A549 (cell line): ENCODE measurements at regions not wholly inside any gene's neighbourhood (a gene's known extent, or its start where the extent isn't known, plus 50 kb on each side); places are given as distances from the start of the nearest gene placed in this dataset.

Source experiments
- ATAC-seq, 2 experiments: fragments of 200-7000 bp in 1 of 2; fragments of >200 bp in 1 of 2; cut with Nextera tagmentation in 1 of 2; cut with Tn5 transposase in 1 of 2; 3 replicates each; pipeline versions ENCODE4 v1.8.0 to v1.9.1; 2018 to 2020; ENCODE audit warnings: mild to moderate bottlenecking in 1 of 2, moderate library complexity in 1 of 2
- CTCF ChIA-PET: fragments of 300-600 bp; sonication (Branson Sonifier 250); formaldehyde crosslinking; extraction: SDS; loops from one replicate; lab custom pipeline; 2021; ENCODE audit warnings: antibody characterized with exemption, inconsistent platforms; lab: Yijun Ruan, JAX
- POLR2A ChIA-PET: fragments of 350-600 bp; formaldehyde crosslinking; extraction: SDS; loops from one replicate; lab custom pipeline; 2021; ENCODE audit warnings: antibody characterized with exemption, inconsistent platforms; lab: Yijun Ruan, JAX
- DNase-seq, 2 experiments: peaks; one replicate each; pipeline versions ENCODE4 v3.0.0 to v3.0.0-alpha.2; 2011 to 2016; ENCODE audit warnings: low read depth in 1 of 2, low spot score in 1 of 2
- FAIRE-seq: peaks from 2 replicates; lab custom pipeline; 2011; peaks lifted over from hg19 to GRCh38; lab: Jason Lieb, UNC
- H3K27ac ChIP-seq, 2 experiments: fragments of >200 bp; sonication (Bioruptor Twin); formaldehyde crosslinking; 3 replicates each; pipeline ENCODE4 v1.5.1; 2016 to 2017
- H3K4me1 ChIP-seq: fragments of >200 bp; sonication (Bioruptor Twin); formaldehyde crosslinking; 3 replicates; pipeline ENCODE4 v1.6.1; 2016
- H3K4me2 ChIP-seq: fragments of >200 bp; sonication (Bioruptor Twin); formaldehyde crosslinking; 3 replicates; pipeline ENCODE4 v1.6.1; 2016
- H3K4me3 ChIP-seq: fragments of >200 bp; sonication (Bioruptor Twin); formaldehyde crosslinking; 3 replicates; pipeline ENCODE4 v1.5.1; 2016
- H3K9me3 ChIP-seq: fragments of >200 bp; sonication (Bioruptor Twin); formaldehyde crosslinking; 3 replicates; pipeline ENCODE4 v1.6.1; 2016
- ATOH8 ChIP-seq: fragments of 250-450 bp; sonication (Bioruptor Pico); IDR thresholded peaks from 2 replicates; pipeline ENCODE4 v1.5.0; 2020; ENCODE audit warnings: low read depth, mild to moderate bottlenecking, moderate library complexity
- BHLHE40 ChIP-seq: IDR thresholded peaks from 2 replicates; pipeline ENCODE4 v1.6.1; 2012; ENCODE audit warnings: low read depth, low read length, inconsistent platforms
- CBX2 ChIP-seq: fragments of 200-600 bp; sonication (generic); IDR thresholded peaks from 2 replicates; pipeline ENCODE4 v1.6.1; 2016; ENCODE audit warnings: low read depth, mild to moderate bottlenecking, borderline replicate concordance
- CHD4 ChIP-seq: fragments of 200-600 bp; sonication (generic); IDR thresholded peaks from 2 replicates; pipeline ENCODE4 v1.6.1; 2016; ENCODE audit warnings: antibody characterized with exemption, mild to moderate bottlenecking, borderline replicate concordance
- ESRRA ChIP-seq: fragments of 150-350 bp; IDR thresholded peaks from 2 replicates; pipeline ENCODE4 v1.6.1; 2014; ENCODE audit warnings: mild to moderate bottlenecking, low read length, borderline replicate concordance
- FOSB ChIP-seq: fragments of 250-450 bp; sonication (Bioruptor Pico); IDR thresholded peaks from 2 replicates; pipeline ENCODE4 v1.5.0; 2020; ENCODE audit warnings: mild to moderate bottlenecking, moderate library complexity
- FOSL2 ChIP-seq, 2 experiments: fragments of 450-650 bp in 1 of 2; fragments of >200 bp in 1 of 2; sonication (Bioruptor Twin) in 1 of 2; formaldehyde crosslinking; IDR thresholded peaks; 2 replicates each; pipeline versions ENCODE4 v1.5.0 to v1.6.1; 2016 to 2020; ENCODE audit warnings: mild to moderate bottlenecking in 1 of 2, moderate library complexity in 1 of 2
- HOXB13 ChIP-seq: fragments of 250-450 bp; sonication (Bioruptor Pico); IDR thresholded peaks from 2 replicates; pipeline ENCODE4 v1.5.0; 2020; ENCODE audit warnings: low read depth, mild to moderate bottlenecking, moderate library complexity
- JUN ChIP-seq, 2 experiments: fragments of >200 bp; sonication (Bioruptor Twin); formaldehyde crosslinking; IDR thresholded peaks; 2 replicates in 1 of 2; 3 replicates in 1 of 2; pipeline ENCODE4 v1.6.1; 2016 to 2017
- KDM1A ChIP-seq: fragments of 200-600 bp; sonication (generic); IDR thresholded peaks from 2 replicates; pipeline ENCODE4 v1.6.1; 2016; ENCODE audit warnings: low read depth, mild to moderate bottlenecking
- KDM5A ChIP-seq: fragments of 200-600 bp; sonication (generic); IDR thresholded peaks from 2 replicates; pipeline ENCODE4 v1.6.1; 2016; ENCODE audit warnings: antibody characterized with exemption, mild to moderate bottlenecking
- MAFK ChIP-seq: fragments of 450-650 bp; IDR thresholded peaks from 2 replicates; pipeline ENCODE4 v1.6.1; 2014; ENCODE audit not compliant: partially characterized antibody
- MYC ChIP-seq: IDR thresholded peaks from 2 replicates; pipeline ENCODE4 v1.6.1; 2012; ENCODE audit warnings: mild to moderate bottlenecking, inconsistent platforms, low read length, improper control_type of control experiment, borderline replicate concordance
- NR3C1 ChIP-seq: fragments of >200 bp; sonication (Bioruptor Twin); formaldehyde crosslinking; IDR thresholded peaks from 3 replicates; pipeline ENCODE4 v1.6.1; 2017
- PBX3 ChIP-seq: IDR thresholded peaks from 2 replicates; pipeline ENCODE4 v1.6.1; 2012
- PHF8 ChIP-seq: fragments of 200-600 bp; sonication (generic); IDR thresholded peaks from 2 replicates; pipeline ENCODE4 v1.6.1; 2016; ENCODE audit warnings: low read depth, mild to moderate bottlenecking, antibody characterized with exemption, moderate library complexity, borderline replicate concordance
- POLR2A ChIP-seq: IDR thresholded peaks from 2 replicates; pipeline ENCODE4 v1.6.1; 2012; ENCODE audit warnings: mild to moderate bottlenecking, low read length
- RCOR1 ChIP-seq: fragments of 150-350 bp; IDR thresholded peaks from 2 replicates; pipeline ENCODE4 v1.6.1; 2014; ENCODE audit warnings: antibody characterized with exemption, low read length, low read depth
- RNF2 ChIP-seq: fragments of 200-600 bp; sonication (generic); IDR thresholded peaks from 2 replicates; pipeline ENCODE4 v1.6.1; 2016; ENCODE audit warnings: low read depth, mild to moderate bottlenecking, antibody characterized with exemption, moderate library complexity, borderline replicate concordance
- TFCP2L1 ChIP-seq: fragments of 250-450 bp; sonication (Bioruptor Pico); IDR thresholded peaks from 2 replicates; pipeline ENCODE4 v1.5.0; 2021; ENCODE audit warnings: mild to moderate bottlenecking
- ZFP36 ChIP-seq: fragments of 450-650 bp; IDR thresholded peaks from 2 replicates; pipeline ENCODE4 v1.6.1; 2014; ENCODE audit warnings: borderline replicate concordance; ENCODE audit not compliant: partially characterized antibody
- WGBS: methylation state at CpG from one replicate; pipeline ENCODE4 v1.1.6; 2017; ENCODE audit errors: missing lambda C conversion rate; 5-methylcytosine and 5-hydroxymethylcytosine counted together
- TF ChIP-seq, protein P1 (sequence below): fragments of 200-600 bp; sonication (generic); IDR thresholded peaks from 2 replicates; pipeline ENCODE4 v1.6.1; 2016; ENCODE audit warnings: antibody characterized with exemption, mild to moderate bottlenecking, moderate library complexity
- TF ChIP-seq, protein P2 (sequence below): IDR thresholded peaks from 2 replicates; pipeline ENCODE4 v1.6.1; 2012
- TF ChIP-seq, protein P3 (sequence below): fragments of >200 bp; sonication (Bioruptor Twin); formaldehyde crosslinking; IDR thresholded peaks from 3 replicates; pipeline ENCODE4 v1.5.1; 2016

DNA sequence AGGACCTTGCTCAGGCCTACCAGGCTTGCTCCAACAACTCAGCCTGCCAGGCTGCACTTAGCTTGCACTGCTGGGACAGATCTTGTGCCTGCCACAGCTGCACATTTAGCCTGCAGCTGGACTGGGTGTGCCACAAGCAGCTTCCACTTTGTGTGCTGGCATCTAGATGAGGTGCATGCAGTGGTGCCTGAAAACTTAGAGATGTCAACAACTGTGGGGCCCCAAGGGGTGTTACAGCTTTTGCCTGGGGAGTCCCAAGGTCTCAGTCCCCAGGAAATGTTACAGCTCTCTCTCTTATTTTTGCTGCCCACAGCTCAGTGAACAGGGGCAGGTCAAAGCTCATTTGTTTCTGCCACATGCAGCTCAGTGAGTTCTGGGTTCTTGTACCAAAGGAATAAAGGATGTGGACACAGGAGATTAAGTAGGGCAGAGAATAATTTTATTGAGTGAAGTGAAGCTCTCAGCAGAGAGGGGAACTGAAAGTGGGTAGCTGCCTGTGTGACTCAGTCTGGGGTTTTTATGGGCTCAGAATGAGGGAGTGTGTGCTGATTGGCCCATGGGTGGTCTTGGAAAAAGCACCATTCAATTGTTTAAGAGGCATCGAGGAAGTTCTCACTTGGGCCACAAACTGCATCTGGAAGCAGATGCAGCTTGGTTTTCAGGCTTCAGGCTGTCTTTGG, 828.3 kb downstream of the TECRL start:
- 0% methylated on average over 1 of the region's 1 CpG for WGBS
- DNase-seq: no peak
- no peak overlapping the region for H3K27ac ChIP-seq
- no peaks in the 10 kb centered on the region for H3K9me3 ChIP-seq
- FAIRE-seq: no peak
- POLR2A ChIA-PET: no interaction called here
- H3K4me3 ChIP-seq: no peak overlapping the region
- ATAC-seq: no peak
- H3K4me2 ChIP-seq: no peak overlapping the region
- TF ChIP-seq PHF8 (no peak), JUN (IDR thresholded peaks at IDR 0.05) (no peak), NR3C1 (no peak), KDM5A (no peak), BHLHE40 (no peak), HOXB13 (CRISPR knock-in tag) (no peak), ATOH8 (CRISPR knock-in tag) (no peak), POLR2A (no peak), KDM1A (no peak), TFCP2L1 (no peak), ZFP36 (no peak), ESRRA (no peak)
- H3K4me1 ChIP-seq: no peaks in the 10 kb centered on the region
- CTCF ChIA-PET: no interaction called here

- Histone ChIP-seq H3K4me3 (no peak overlapping the region), H3K9me3 (no peaks in the 10 kb centered on the region), H3K27ac (no peak overlapping the region), H3K4me1 (no peaks in the 10 kb centered on the region), H3K4me2 (no peak overlapping the region)
- CTCF ChIA-PET: no interaction called here
- no peak for FAIRE-seq
- no peak for ATAC-seq
- peak in 1 of 2 experiments; percentile 1 for DNase-seq
- TF ChIP-seq PBX3 (no peak), RCOR1 (no peak), FOSB (CRISPR knock-in tag) (no peak), NR3C1 (no peak), RNF2 (no peak), FOSL2 (IDR thresholded peaks at IDR 0.05) (no peak), FOSL2 (CRISPR knock-in tag; IDR thresholded peaks at IDR 0.05) (no peak), MAFK (no peak), ZFP36 (no peak), MYC (no peak), CBX2 (no peak), CHD4 (no peak)
- TF ChIP-seq, protein P1, sequence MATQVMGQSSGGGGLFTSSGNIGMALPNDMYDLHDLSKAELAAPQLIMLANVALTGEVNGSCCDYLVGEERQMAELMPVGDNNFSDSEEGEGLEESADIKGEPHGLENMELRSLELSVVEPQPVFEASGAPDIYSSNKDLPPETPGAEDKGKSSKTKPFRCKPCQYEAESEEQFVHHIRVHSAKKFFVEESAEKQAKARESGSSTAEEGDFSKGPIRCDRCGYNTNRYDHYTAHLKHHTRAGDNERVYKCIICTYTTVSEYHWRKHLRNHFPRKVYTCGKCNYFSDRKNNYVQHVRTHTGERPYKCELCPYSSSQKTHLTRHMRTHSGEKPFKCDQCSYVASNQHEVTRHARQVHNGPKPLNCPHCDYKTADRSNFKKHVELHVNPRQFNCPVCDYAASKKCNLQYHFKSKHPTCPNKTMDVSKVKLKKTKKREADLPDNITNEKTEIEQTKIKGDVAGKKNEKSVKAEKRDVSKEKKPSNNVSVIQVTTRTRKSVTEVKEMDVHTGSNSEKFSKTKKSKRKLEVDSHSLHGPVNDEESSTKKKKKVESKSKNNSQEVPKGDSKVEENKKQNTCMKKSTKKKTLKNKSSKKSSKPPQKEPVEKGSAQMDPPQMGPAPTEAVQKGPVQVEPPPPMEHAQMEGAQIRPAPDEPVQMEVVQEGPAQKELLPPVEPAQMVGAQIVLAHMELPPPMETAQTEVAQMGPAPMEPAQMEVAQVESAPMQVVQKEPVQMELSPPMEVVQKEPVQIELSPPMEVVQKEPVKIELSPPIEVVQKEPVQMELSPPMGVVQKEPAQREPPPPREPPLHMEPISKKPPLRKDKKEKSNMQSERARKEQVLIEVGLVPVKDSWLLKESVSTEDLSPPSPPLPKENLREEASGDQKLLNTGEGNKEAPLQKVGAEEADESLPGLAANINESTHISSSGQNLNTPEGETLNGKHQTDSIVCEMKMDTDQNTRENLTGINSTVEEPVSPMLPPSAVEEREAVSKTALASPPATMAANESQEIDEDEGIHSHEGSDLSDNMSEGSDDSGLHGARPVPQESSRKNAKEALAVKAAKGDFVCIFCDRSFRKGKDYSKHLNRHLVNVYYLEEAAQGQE: no peak
- TF ChIP-seq, protein P2, sequence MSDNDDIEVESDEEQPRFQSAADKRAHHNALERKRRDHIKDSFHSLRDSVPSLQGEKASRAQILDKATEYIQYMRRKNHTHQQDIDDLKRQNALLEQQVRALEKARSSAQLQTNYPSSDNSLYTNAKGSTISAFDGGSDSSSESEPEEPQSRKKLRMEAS: no peak
- TF ChIP-seq, protein P3, sequence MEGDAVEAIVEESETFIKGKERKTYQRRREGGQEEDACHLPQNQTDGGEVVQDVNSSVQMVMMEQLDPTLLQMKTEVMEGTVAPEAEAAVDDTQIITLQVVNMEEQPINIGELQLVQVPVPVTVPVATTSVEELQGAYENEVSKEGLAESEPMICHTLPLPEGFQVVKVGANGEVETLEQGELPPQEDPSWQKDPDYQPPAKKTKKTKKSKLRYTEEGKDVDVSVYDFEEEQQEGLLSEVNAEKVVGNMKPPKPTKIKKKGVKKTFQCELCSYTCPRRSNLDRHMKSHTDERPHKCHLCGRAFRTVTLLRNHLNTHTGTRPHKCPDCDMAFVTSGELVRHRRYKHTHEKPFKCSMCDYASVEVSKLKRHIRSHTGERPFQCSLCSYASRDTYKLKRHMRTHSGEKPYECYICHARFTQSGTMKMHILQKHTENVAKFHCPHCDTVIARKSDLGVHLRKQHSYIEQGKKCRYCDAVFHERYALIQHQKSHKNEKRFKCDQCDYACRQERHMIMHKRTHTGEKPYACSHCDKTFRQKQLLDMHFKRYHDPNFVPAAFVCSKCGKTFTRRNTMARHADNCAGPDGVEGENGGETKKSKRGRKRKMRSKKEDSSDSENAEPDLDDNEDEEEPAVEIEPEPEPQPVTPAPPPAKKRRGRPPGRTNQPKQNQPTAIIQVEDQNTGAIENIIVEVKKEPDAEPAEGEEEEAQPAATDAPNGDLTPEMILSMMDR: no peak
- POLR2A ChIA-PET: no interaction called here
Measured at GRCh38 chr4:63578383-63578782, 830.9 kb downstream of the TECRL start.
